NCI-H1092 (cell line): ENCODE measurements at regions not wholly inside any gene's neighbourhood (a gene's known extent, or its start where the extent isn't known, plus 50 kb on each side); places are given as distances from the start of the nearest gene placed in this dataset.

ENCODE experiments used
- DNase-seq: peaks from one replicate; lab custom pipeline; 2025; lab: John Stamatoyannopoulos, UW

DNA sequence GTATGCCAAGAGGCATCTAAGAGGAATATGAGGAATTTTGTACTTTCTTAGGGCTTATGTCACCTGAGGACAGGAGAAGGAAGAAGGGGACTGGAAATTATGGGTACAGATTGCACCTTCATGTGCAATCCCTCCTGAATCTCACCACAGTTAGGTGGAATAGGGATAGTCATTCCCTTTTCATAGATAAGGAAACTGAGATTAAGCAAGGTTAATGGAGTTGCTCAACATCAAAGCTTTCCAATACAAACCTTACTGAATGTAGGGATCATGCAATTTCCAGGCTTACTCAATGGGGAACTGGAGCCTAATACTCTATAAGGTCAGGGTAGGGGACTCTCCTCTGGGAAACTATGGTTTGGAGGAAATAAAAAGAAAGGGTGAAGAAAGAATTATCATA lies 133.0 kb downstream of the C11orf87 start:
- no peak for DNase-seq

DNA sequence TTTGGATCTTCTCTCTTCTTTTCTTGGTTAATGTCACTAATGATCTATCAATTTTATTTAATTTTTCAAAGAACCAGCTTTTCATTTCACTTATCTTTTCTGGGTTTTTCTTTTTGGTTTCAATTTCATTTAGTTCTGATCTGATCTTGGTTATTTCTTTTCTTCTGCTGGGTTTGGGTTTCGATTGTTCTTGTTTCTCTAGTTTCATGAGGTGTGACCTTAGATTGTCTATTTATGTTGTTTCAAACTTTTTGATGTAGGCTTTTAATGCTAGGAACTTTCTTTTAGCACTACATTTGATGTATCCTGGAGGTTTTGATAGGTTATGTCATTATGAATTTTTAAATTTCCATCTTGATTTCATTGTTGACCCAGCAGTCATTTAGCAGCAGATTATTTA lies 142.3 kb downstream of the C11orf87 start:
- no peak for DNase-seq

DNA sequence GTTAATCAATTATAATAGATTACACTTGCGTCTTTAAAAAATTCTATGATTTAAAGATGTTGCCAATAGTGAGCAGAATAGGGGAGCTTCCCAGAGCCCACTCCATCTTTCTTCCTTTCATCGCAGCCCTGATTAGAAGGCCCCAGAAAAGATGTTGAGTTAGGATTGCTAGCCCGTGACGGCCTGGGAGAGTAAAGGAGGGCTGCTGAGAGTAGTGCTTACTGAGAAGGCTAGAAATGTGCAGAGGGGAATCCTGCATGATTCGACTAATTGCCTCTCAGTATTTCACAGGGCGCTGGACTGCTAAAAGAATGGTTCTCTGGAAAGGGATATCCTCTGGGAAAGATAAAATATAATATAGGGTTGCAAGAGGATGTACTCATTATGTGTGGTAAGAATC lies 160.5 kb downstream of the C11orf87 start:
- DNase-seq, result no peak

DNA sequence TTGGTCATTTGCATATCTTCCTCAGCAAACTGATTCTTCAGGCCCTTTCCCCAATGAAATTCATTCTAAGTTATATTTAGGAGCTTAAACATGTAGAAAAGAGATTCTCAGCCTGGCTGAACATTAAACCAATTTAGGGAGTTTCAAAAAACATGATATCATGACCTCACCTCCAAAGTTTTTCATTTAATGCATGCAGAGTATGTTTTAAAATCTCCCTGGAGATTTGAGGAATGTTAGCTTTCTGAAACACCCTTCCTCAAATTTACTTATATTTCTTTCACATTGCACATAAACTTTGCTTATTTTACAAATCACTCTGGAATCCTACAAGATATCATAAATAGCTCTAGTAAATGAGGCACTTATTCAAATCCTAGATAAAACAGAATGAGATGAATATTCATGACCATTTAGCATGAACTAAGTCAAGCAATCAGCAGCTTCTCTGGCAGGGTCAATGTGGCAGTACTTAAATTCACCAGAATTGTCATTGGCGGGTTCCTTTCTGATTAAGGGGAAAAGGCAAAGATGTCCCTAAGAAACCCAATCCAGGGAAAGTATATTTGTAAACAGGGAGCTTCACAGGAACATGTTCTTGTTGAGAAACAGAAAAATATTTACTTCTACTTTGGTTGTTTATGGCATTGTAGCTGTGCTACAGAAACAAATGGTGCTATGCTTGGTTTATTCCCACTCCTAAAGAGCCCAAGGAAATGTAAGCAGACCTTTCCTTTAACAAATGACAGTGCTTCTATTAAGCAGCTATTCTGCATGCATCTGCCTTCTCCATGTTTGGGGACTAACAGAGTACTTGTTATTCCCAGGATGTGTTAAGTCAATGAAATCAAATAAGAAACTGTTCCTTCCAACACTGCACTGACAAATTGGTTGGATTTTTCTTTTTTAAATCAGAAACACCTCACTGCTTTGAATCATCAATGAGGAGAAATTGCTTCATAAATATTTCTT lies 162.3 kb downstream of the C11orf87 start:
- DNase-seq, result no peak

DNA sequence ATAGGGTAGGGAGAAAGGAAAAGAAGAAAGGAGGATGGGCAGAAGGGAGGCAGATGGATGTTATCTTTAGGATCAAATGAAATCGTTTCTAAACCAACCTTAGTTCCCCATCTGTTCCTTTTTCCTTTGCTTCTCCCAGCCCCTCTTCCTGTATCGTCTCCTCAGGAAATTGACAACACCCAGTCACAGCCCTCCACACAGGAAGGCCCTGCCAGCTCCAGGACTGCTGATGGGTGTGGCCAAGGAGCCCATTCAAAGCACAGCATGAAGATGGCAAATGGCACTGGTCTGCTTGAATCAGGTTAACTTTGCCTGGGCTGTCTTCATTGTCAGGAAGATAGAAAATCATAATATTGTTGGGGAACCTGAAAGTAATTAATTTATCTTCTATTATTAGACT lies 164.8 kb downstream of the C11orf87 start:
- no peak for DNase-seq

DNA sequence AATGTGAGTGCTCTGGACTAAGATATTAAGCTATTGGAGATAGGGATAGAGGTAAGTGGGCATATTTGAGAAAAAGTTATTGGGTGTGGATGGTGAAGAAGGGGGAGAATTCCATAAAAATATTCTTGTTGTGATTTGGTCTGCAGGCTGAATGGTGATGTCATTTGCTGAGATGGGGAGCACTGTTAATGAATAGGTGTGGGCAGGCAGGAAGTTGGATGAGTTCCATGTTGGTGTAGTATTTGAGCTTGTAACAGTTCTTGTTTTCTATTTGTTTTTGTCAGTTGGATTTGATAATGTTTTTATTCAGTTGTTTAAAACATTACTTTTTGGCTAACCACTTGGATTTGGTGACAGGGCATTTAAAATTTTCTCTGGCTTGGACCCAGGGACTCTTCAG lies 168.8 kb downstream of the C11orf87 start:
- no peak for DNase-seq

DNA sequence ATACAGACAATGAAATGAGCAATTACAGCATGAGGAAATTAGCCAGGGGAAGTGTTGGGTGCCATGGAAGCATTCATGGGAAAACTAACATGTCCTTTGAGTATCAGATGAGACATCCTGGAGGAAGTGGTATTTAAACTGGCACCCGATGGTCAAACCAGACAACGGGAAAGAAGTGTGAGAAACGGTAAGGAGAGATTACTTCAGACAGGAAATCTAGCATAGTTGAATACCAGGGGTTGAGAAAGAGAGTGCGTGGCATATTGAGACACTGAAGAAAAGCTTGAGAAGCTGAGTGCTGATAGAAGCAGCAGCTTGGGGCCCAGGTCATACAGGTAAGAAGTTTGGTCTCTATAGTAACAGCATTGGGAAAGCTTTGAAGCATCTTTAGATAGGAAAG lies 175.3 kb downstream of the C11orf87 start:
- DNase-seq, result no peak

DNA sequence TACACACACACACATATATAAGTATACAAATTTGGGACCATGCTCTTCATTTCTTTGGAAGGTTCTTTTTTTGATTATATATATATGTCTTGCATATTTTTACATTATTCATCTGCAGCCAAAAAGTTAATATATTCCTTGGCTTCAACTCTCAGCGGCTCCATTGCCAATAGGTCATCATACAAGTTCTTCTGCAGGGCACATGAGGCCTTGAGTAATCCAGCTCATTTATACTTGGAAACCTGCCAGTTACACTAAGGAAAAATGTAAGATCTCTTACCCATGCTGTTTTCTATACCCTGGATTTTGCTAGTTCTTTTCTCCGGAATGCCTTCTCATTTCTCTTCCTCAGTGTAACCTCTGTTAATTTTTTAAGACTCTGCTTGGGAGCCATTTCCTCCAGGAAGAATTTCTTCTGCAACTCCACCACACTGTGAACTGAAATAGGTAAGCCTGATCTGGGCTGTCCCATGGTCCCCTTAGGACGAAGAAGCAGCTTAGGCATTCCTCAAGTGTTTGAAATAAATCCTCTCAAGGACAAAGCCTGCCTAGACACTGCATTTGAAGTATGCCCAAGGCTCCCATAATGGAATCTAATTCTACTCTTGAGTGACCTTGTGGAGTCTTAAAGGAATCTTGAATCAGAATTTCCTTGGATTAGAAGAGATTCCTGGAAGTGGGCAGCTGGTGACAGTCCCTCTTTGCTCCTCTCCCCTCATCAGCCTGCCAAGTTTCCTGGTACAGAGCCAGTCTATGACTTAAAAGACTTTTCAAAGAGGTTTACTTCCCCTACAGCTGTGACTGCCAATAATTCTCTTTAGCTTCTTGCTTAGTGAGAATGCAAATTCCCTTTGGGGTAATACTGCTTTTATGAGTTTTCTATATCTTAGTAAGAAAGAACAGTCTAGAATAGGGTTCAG lies 182.8 kb downstream of the C11orf87 start:
- DNase-seq, result no peak

DNA sequence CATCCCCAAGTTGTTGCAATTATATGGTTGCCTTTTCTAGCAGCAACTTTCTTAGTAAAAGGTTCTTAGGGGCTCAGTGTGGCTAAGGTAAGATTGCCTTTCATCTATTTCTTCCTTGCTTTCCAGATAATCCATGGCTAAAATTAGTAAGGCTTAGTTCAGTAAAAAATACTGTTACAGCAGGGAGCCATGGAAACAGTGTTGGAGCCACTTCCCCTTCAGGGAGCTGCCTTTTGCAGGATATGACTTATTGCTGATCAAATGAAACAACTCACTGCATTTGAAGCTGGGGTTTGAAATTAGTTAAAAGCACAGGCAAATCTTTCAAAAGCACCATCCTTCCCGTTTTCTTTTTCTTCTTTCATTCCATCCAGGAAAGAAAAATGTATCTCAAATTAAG lies 184.3 kb downstream of the C11orf87 start:
- no peak for DNase-seq

DNA sequence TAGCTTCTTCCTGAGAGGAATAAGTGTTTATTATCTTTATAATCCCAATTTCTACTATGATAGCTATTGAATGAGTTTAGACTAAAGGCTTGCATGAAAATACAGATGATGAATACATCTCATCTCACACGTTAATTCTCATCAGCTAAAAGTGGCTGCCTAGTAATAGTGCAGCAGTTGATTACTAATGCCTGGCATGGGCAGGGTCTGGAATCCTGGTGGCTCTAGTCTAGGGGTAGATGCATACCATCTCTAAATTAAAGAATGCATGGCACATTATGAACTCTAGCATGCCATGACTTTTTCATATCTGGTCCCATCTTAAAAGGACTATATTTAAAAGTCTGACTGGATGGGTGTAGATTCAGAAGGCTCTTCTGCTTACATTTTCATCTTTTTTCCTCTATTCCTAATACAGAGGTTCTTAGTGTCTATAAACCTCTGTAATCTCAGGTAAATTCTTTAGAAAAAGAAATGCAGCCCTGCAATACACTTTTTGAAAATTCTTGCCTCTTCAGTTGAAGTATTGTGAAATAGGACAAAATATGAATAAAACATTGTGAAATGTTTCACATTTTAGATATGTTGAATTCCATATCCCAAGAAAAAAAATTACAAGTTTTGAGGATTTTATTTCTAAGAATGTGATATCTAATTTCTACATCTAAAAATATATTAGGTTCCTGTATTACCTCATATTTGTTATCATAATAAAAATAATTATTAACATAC lies 187.6 kb downstream of the C11orf87 start:
- DNase-seq, result no peak

DNA sequence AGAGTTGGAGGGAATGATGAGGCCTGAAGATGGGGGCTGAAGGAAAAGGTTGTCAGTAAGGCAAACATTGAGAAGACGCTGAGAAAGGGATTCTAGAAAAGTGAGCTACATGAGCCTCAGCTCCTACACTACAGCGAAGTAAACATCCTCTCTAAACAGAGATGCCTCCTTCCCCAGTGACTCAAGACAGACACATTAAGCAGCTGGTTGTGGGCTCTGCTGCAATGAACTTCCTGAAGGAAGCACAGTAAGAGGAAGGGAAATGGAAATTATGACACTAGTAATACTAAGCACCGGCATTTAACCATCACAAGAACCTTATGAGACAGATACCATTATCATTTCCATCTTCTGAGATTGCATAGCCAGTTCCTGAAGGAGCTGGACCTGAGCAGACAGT lies 190.5 kb downstream of the C11orf87 start:
- DNase-seq, result no peak

DNA sequence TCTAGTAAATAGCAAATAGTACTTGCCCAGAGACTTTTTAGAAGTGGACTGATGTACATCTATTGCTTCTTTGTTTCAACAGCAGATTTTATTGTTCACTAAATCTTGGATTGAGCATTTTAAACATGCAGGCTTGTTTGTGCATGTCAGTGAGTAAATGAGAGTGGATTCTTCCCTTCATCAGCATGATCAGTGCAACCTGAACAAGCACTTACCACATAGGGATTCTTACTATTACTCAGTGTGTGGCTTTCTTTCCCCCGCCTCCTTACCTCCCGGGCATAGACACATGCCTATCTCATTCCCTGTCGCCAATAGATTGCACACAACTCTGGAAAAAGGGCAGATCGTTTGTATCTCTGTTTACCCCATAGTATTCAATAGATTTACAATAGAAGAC lies 197.5 kb downstream of the C11orf87 start:
- no peak for DNase-seq

DNA sequence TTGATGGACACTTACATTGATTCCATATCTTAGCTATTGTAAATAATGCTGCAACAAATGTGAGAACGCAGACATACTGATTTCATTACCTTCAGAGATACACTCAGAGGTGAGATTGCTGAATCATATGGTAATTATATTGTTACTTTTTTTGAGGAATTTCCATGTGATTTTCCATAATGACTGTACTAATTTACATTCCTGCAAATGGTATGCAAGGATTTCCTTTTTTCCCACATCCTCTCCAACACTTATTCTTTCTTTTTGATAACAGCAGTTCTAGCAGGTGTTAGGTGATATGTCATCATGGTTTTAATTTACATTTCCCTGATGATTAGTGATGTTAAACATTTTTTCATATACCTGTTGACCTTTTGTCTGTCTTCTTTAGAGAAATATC lies 207.7 kb downstream of the C11orf87 start:
- DNase-seq, result no peak

DNA sequence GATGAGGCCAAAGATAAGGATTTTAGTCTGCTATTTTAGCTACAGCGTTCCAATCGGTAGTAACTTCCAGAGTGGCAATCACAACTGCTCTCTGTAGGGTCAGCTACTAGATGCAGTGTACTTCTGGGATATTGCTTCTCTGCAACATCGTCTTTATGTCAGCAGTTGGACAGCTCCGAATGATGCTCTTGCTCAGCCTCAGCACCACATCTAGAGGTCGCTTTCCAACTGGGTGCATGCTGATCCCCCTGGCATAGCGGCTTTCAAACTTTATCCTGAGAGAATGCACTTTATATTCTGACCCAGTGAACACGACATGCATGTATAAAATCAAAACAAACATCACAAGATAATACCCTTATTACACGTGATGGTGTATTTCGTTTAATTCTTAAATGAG lies 219.6 kb downstream of the C11orf87 start:
- no peak for DNase-seq

DNA sequence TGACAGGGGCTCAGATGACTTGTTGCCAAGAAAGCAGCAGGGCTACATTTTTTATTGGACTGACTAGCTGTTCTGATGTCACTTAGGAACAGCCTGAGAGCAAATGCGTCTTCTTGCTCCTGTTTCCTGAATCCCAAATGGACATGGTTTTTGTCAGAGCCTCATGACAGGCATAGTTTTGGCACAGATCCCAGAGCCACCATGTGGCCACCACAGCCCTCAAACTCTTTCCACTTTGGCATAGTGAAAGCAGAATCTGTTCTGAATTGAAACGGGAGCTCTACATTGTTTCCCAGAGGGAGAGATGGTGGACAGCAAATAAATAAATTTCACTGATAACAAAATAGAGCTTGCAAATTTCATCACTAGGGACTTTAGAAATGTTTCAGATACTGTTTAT lies 222.2 kb downstream of the C11orf87 start:
- peak; percentile 85 for DNase-seq

DNA sequence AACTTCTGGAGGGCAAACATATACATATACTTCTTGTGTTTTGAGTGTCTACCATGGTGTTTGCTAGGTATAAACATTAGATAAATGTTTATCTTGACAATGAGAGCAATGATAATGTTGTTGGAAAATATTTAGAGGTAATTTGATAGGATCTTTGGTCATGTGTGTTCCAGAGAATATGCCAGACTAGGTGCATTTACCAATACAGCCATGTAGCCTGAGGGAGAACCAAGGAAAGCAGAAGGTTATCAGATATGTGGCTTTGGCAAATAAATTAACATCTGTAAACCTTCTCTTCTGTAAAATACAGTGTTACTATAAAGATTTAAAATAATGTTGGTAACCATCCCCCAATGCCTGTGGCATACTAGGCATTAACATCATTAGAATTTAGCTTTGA lies 226.8 kb downstream of the C11orf87 start:
- DNase-seq, result no peak

DNA sequence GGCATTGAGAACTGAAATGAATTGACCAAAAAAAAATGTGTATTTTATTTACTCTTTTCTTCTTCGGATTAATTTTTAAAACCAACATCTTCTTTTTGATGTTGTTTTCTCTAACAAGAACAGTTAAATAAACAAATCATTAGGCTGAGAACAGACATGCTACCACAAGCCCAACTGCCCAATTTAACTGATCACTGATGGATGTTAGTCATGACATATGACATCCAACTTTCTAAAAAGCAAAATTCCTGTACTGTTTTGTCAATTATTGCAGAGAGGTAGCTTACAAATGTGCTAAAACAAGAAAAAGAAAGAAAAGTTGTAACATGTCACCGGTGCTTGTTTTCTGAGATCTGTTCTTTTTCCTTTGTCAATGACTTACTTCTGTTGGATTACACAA lies 232.1 kb downstream of the C11orf87 start:
- no peak for DNase-seq

DNA sequence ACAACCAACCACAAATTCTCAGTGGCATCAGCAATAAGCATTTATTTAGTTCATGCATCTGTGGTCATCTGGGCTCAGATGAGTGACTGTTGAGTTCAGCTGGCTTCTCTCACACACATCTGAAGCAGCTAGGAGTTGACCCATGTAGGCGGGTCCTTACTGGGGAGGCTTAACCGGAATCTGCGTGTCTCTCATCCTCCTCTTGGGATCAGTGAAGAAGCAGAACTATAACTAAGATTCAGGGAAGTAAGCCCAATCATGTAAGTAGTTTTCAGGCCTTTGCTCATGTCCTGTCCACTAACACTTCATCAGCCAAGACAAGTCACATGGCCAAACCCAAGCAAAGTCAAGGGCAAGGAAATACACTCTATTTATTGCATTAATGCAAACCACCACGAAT lies 236.2 kb downstream of the C11orf87 start:
- no peak for DNase-seq

DNA sequence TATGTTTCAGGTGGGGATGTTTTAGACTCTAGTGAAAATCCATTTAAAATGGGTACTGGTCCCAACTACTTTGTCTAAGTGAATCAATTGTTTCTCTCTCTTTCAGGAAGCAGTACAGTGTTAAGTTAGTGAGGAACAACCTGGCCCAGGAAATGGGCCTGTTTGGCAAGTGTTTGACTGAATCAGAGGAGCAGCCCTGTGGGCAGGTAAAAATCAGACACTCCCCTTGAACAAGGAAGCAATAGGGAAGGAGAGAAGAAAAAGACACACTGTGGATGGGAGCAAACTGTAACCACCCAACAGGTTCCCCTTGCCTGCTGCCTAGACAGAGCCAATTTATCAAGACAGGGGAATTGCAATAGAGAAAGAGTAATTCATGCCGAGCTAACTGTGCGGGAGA lies 245.7 kb downstream of the C11orf87 start:
- DNase-seq, result no peak

DNA sequence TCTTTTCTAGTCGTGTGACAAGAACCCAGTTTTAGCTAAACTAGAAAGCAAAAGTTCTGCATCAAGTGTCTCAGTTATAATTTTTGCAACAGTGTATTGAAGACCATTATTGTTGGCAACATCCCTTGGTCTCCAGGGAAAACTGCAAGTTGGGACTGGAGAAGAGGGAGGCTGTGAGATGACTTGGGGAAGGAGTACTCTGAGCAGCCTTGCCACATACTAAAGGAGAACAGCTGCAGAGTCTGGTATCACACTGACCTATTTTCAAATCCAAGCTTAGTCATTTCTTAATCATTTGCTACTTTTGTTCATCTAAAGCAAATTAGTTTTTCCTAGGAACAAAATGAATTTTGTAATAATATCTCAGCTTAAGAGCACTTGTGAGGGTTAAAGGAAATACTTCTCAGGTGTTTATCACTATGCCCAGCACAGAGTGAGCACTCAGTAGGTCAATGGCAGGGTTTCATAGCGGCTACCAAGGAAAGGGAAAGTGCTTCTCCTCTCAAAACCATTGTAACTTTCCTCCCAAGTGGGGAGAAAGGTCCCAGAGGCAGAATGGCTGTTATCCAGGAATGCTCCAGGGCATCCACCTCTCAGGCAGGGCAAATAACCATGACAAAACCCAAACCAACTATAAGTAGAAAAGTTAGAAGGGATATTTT lies 247.1 kb downstream of the C11orf87 start:
- DNase-seq, result no peak

DNA sequence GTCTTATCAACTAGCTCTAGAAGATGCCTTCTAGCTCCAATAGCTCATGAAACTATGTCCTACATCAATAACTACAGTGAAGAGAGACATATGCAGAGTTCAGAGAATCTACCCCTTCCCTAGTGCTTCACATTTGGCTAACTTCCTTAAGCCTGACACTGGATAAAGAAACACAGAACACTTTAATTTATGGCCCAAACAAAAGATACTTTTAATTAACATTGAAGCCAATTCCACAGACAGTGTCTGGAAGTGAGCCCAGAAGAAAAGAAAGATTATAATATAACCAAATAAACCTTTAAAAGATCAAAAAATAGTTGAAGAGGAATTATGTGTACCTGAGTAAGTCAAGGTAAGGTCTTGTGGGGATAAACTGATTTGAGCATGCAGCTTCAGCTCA lies 255.2 kb downstream of the C11orf87 start:
- DNase-seq, result no peak

DNA sequence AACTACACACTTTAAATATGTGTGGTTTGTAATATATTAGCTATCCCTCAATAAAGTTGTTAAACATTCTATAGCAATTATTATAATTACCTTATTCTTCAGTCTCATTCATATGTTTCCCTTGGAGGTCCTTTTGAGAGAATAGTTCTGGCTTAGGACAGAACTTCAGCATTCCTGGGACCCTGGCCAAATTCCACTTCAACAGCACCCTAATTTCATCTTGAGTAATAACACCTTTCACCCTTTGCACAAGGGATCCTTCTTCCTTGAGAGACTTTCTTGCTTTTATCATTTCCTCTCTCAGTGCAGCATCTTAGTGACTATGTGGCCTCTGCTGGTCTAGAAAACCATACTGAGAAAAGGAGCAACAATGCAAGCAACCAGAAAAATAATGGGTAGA lies 255.9 kb downstream of the C11orf87 start:
- DNase-seq, result no peak
